IgD-negative memory B cell (primary cell): ENCODE measurements at regions not wholly inside any gene's neighbourhood (a gene's known extent, or its start where the extent isn't known, plus 50 kb on each side); places are given as distances from the start of the nearest gene placed in this dataset.

ENCODE experiments used
- H3K27ac Mint-ChIP-seq, 3 donors: one replicate each; pipeline ENCODE4 v1.8.0; 2020 to 2022; ENCODE audit warnings: mild to moderate bottlenecking in 3 of 3, mixed read lengths in 3 of 3, moderate library complexity in 1 of 3
- H3K27me3 Mint-ChIP-seq: one replicate; pipeline ENCODE4 v1.8.0; 2021; ENCODE audit warnings: mixed read lengths
- H3K36me3 Mint-ChIP-seq: one replicate; pipeline ENCODE4 v1.8.0; 2020; ENCODE audit warnings: mild to moderate bottlenecking, mixed read lengths
- H3K4me1 Mint-ChIP-seq, 3 donors: one replicate each; pipeline ENCODE4 v1.8.0; 2020 to 2022; ENCODE audit warnings: mixed read lengths in 3 of 3, mild to moderate bottlenecking in 1 of 3
- H3K4me3 Mint-ChIP-seq, 4 donors: one replicate each; pipeline ENCODE4 v1.8.0; 2020 to 2022; ENCODE audit warnings: mild to moderate bottlenecking in 4 of 4, mixed read lengths in 4 of 4, moderate library complexity in 3 of 4
- H3K9me3 Mint-ChIP-seq, 3 donors: one replicate each; pipeline ENCODE4 v1.8.0; 2020 to 2021; ENCODE audit warnings: mixed read lengths in 3 of 3, mild to moderate bottlenecking in 1 of 3

- H3K36me3 Mint-ChIP-seq = no peaks in the 10 kb centered on the region
- H3K4me3 Mint-ChIP-seq = no peak overlapping the region
- H3K27me3 Mint-ChIP-seq = no peaks in the 10 kb centered on the region
- peaks cover 0 to 4% (median 3%) of the 10 kb centered on the region in 3 donors for H3K4me1 Mint-ChIP-seq
- H3K27ac Mint-ChIP-seq = no peak overlapping the region
- H3K9me3 Mint-ChIP-seq = peaks cover 0 to 1% (median 0%) of the 10 kb centered on the region in 3 donors
Observed at GRCh38 chr11:11220786-11221185, 132.3 kb downstream of the CSNK2A3 start.

DNA sequence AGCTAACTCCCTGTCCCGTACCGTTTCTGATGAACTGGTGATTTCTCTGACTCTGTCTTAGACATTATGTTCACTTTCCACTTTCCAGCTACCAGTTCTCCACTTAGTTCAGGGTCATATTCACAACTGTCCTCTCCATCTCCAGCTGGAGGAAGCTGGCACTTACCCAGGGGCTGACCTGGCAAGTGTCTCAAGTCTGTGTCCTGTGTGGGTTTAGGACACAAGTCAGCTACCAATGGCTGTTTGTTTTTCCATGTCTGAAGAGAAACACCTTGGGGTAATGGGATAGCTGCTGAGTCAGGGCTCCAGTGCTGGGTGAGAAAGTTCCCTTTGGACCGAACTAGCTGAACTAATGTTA, 134.4 kb downstream of the CSNK2A3 start:
- H3K4me1 Mint-ChIP-seq = peaks cover 0 to 4% (median 3%) of the 10 kb centered on the region in 3 donors
- H3K36me3 Mint-ChIP-seq = no peaks in the 10 kb centered on the region
- H3K27ac Mint-ChIP-seq = no peak overlapping the region
- H3K9me3 Mint-ChIP-seq = peaks cover 0 to under 1% (median 0%) of the 10 kb centered on the region in 3 donors
- H3K27me3 Mint-ChIP-seq = peaks cover 4% of the 10 kb centered on the region
- no peak overlapping the region for H3K4me3 Mint-ChIP-seq

DNA sequence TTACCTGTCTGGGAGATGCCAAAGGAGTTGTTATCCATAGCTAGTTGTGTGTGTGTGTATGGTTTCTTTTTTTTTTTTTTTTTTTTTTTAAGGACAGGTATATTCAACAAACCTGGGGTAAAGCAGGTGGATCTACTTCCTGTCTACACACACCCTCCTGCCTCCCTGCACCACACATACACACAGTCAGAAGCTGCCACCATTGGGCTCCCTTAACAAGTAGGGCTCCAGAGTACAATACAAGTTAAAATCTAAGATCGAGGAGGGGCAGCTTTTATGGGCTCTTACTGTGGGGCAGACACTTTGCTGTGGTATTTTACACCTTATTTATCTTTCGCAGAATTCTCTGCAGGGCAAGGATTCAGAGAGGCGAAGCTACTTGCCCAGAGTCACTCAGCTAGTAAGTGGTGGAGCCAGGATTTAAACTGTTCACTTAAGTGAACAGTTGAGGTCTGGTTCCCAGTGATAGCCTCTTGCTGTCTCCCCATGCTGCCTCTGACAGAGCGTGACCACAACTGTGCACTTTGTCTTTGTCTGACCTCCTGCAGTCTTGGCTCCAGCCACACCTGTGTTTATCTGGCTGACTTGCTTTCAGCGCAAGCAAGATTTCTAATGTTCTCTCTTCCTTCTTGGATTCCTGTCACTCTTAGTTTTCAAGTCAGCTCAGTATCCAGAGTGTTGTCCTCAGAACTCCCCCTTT, 135.0 kb downstream of the CSNK2A3 start:
- H3K4me1 Mint-ChIP-seq = peaks cover 0 to 4% (median 3%) of the 10 kb centered on the region in 3 donors
- H3K27ac Mint-ChIP-seq = no peak overlapping the region
- H3K36me3 Mint-ChIP-seq = no peaks in the 10 kb centered on the region
- no peaks in the 10 kb centered on the region for H3K9me3 Mint-ChIP-seq
- H3K4me3 Mint-ChIP-seq = peak overlapping the region in 1 of 4 donors; percentile 40
- peaks cover 6% of the 10 kb centered on the region for H3K27me3 Mint-ChIP-seq

- H3K27me3 Mint-ChIP-seq = peaks cover 6% of the 10 kb centered on the region
- no peaks in the 10 kb centered on the region for H3K36me3 Mint-ChIP-seq
- H3K9me3 Mint-ChIP-seq = no peaks in the 10 kb centered on the region
- no peak overlapping the region for H3K27ac Mint-ChIP-seq
- peaks cover 0 to 4% (median 1%) of the 10 kb centered on the region in 3 donors for H3K4me1 Mint-ChIP-seq
- H3K4me3 Mint-ChIP-seq = no peak overlapping the region
Observed at GRCh38 chr11:11217289-11217928, 135.6 kb downstream of the CSNK2A3 start.

- no peak overlapping the region for H3K27ac Mint-ChIP-seq
- no peak overlapping the region for H3K4me3 Mint-ChIP-seq
- H3K9me3 Mint-ChIP-seq = no peaks in the 10 kb centered on the region
- H3K36me3 Mint-ChIP-seq = no peaks in the 10 kb centered on the region
- H3K27me3 Mint-ChIP-seq = peaks cover 6% of the 10 kb centered on the region
- peaks cover 0 to 4% (median 1%) of the 10 kb centered on the region in 3 donors for H3K4me1 Mint-ChIP-seq
Observed at GRCh38 chr11:11215944-11216343, 137.1 kb downstream of the CSNK2A3 start.

DNA sequence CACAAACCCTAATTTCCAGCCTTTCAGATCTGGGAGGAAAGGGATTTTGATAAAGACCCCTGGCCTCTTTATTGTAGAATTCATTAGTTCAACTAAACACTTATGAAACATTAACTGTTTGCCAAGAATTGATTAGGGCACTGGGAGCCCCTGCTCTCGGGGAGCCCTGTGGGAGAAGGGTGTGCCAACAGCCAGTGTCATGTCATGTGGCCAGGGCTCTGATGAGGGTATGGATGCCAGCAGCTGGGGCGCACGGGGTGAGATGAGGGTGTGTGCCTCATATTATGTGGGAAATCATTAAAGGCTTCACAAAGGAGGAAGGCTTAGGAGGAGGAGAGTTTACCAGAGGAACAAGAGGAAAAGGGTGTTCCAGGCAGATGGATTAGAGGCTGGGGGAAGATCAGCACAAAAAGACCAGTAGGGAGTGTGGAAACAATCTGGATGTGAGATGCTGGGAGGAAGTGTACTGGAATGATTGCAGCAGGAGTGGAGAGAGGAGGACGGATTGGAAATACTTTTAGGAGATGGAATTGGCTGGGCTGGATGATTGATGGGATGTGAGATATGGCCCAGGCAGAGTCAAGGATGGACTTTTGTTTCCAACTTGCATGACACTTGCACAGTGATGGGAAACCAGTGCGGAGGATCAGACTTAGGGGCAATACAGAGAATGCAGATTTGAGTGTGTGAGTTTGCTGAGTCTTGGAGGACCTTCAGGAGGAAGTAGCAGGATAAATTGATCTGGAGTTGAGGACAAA, 137.8 kb downstream of the CSNK2A3 start:
- H3K4me1 Mint-ChIP-seq = peaks cover 0 to 4% (median 0%) of the 10 kb centered on the region in 3 donors

GRCh38 chr11:11213117-11213516, 139.9 kb downstream of the CSNK2A3 start:
- Mint-ChIP-seq H3K27ac (no peak overlapping the region), H3K4me1 (no peaks in the 10 kb centered on the region), H3K4me3 (no peak overlapping the region), H3K9me3 (no peaks in the 10 kb centered on the region), H3K36me3 (no peaks in the 10 kb centered on the region), H3K27me3 (peaks cover 11% of the 10 kb centered on the region)

More for the DNA sequence above, 137.8 kb downstream of the CSNK2A3 start:
- H3K9me3 Mint-ChIP-seq = no peaks in the 10 kb centered on the region
- H3K27me3 Mint-ChIP-seq = peaks cover 6% of the 10 kb centered on the region
- H3K36me3 Mint-ChIP-seq = no peaks in the 10 kb centered on the region
- H3K27ac Mint-ChIP-seq = no peak overlapping the region
- no peak overlapping the region for H3K4me3 Mint-ChIP-seq

DNA sequence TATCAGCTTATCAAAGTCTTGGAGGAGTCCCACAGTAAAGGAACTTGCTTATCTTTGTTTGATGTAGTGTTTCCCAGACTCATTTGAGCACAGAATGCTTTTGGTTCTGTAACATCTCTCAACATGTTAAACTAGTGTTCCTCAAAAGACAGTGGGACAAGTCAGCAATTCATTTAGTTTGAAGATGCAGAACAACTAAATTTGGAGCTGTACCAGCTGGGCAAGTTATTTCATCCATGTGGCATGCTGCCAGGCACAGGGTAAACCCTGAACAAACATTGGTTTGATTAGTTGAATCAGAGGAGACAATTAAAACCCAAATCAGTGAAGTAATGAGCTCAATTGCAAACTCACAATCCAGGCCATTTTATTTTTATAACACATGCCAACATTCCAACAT, 141.2 kb downstream of the CSNK2A3 start:
- H3K4me1 Mint-ChIP-seq = no peaks in the 10 kb centered on the region
- H3K9me3 Mint-ChIP-seq = no peaks in the 10 kb centered on the region
- peaks cover 11% of the 10 kb centered on the region for H3K27me3 Mint-ChIP-seq

DNA sequence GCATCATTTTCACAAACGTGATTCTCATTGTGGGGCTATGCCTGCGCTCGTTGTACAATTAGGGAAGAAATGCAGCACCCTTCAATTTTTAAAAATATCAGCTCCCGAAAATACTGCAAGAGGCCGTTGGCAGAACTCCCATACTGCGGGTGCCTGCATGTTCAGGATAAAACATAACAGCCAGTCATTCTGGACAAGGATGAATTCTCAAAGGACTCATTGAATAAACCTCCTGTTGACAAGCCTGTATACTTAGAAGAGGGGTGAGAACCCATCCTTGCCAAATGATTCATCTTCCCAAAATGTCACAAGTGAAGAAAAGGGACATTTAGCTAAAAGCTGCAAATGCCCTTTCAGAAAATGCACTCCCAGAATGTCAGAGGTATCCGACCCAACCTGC, 141.9 kb downstream of the CSNK2A3 start:
- Mint-ChIP-seq H3K27ac (no peak overlapping the region), H3K4me3 (no peak overlapping the region), H3K9me3 (no peaks in the 10 kb centered on the region), H3K27me3 (peaks cover 11% of the 10 kb centered on the region), H3K4me1 (no peaks in the 10 kb centered on the region), H3K36me3 (no peaks in the 10 kb centered on the region)

More for the DNA sequence above, 141.2 kb downstream of the CSNK2A3 start:
- Mint-ChIP-seq H3K36me3 (no peaks in the 10 kb centered on the region), H3K27ac (no peak overlapping the region), H3K4me3 (no peak overlapping the region)

DNA sequence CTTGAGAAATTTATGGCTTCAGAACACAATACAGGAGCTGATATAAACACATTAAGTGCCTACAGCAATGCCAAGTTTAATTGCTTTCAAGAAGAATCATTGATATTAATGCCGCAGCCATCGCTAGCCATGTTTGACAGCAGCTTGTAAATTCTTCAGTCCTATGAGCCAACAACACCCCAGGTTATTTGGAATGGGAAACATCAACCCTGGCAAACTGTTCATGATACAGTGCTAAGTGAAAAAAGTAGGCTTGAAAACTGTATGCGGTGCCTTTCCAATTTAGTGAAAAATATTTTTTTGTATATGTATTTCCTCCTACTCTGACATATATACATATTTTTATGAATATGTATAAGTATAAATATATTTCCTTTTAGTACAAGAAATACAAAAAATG, 142.6 kb downstream of the CSNK2A3 start:
- no peaks in the 10 kb centered on the region for H3K9me3 Mint-ChIP-seq
- no peak overlapping the region for H3K4me3 Mint-ChIP-seq
- no peaks in the 10 kb centered on the region for H3K36me3 Mint-ChIP-seq
- H3K27me3 Mint-ChIP-seq = peaks cover 9% of the 10 kb centered on the region
- H3K4me1 Mint-ChIP-seq = no peaks in the 10 kb centered on the region
- no peak overlapping the region for H3K27ac Mint-ChIP-seq

DNA sequence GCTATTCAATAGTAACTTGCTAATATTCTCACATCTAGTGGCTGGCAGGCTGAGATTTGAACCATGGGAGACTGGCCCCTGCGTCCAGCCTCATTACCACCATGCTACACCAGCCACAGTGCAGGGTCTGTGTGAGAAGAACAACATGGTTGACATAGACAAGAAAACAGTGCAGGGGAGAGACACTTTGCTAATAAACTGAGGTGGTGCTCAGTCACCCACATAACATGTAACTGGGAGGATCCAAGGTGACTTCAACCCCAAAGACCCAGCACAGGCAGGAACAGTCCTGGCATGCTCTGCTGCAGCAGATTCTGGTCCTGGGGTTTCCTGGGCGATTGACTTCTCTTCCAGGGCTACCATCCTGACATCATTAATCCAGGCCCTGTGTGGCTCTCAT, 143.1 kb downstream of the CSNK2A3 start:
- Mint-ChIP-seq H3K27ac (no peak overlapping the region), H3K36me3 (no peaks in the 10 kb centered on the region), H3K4me3 (no peak overlapping the region), H3K4me1 (no peaks in the 10 kb centered on the region), H3K9me3 (peaks cover 0 to under 1% (median 0%) of the 10 kb centered on the region in 3 donors), H3K27me3 (peaks cover 7% of the 10 kb centered on the region)

- H3K4me3 Mint-ChIP-seq = no peak overlapping the region
- H3K27me3 Mint-ChIP-seq = peaks cover 15% of the 10 kb centered on the region
- no peaks in the 10 kb centered on the region for H3K36me3 Mint-ChIP-seq
Observed at GRCh38 chr11:11208994-11209393, 144.1 kb downstream of the CSNK2A3 start.

GRCh38 chr11:11207428-11207827, 145.6 kb downstream of the CSNK2A3 start:
- Mint-ChIP-seq H3K27ac (no peak overlapping the region), H3K4me3 (no peak overlapping the region), H3K27me3 (peaks cover 18% of the 10 kb centered on the region), H3K36me3 (no peaks in the 10 kb centered on the region), H3K9me3 (peaks cover 2 to 12% (median 11%) of the 10 kb centered on the region in 3 donors), H3K4me1 (no peaks in the 10 kb centered on the region)

More at GRCh38 chr11:11208994-11209393, 144.1 kb downstream of the CSNK2A3 start:
- Mint-ChIP-seq H3K9me3 (peaks cover 0 to 6% (median under 1%) of the 10 kb centered on the region in 3 donors), H3K27ac (no peak overlapping the region), H3K4me1 (no peaks in the 10 kb centered on the region)

DNA sequence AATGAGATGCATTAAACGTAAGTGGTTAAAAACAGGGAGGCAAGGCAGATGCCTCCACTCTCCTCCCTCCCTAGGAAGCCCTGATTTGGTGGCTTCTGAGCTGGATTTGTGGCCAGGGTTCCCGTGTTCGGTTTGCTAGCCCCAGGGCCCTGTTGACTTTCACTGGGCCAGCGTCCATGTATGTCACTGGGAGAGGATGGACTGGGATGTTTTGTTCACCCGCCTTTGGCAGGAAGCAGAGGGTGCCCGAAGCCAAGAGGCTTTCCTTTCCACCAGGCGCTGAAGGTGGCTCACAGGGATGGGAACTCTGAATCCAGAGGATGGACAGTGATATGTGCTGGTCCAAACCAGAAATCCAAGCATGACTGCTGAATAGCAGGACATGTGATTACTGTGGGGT, 146.6 kb downstream of the CSNK2A3 start:
- Mint-ChIP-seq H3K9me3 (peaks cover 4 to 17% (median 15%) of the 10 kb centered on the region in 3 donors), H3K27ac (no peak overlapping the region), H3K27me3 (peaks cover 19% of the 10 kb centered on the region), H3K36me3 (no peaks in the 10 kb centered on the region), H3K4me1 (no peaks in the 10 kb centered on the region), H3K4me3 (no peak overlapping the region)

GRCh38 chr11:11202885-11203284, 150.2 kb downstream of the CSNK2A3 start:
- H3K36me3 Mint-ChIP-seq = no peaks in the 10 kb centered on the region
- H3K27me3 Mint-ChIP-seq = peaks cover 13% of the 10 kb centered on the region
- peak overlapping the region in 1 of 4 donors; percentile 5 for H3K4me3 Mint-ChIP-seq
- H3K27ac Mint-ChIP-seq = no peak overlapping the region
- peaks cover 4 to 23% (median 15%) of the 10 kb centered on the region in 3 donors for H3K9me3 Mint-ChIP-seq
- H3K4me1 Mint-ChIP-seq = no peaks in the 10 kb centered on the region
